Lower leg skin (tissue), 3 donors: ENCODE measurements at regions not wholly inside any gene's neighbourhood (a gene's known extent, or its start where the extent isn't known, plus 50 kb on each side); places are given as distances from the start of the nearest gene placed in this dataset.

Source experiments
- POLR2A ChIP-seq, 2 donors: fragments of 450-650 bp; IDR thresholded peaks; one replicate each; pipeline ENCODE4 v1.6.1; 2016 to 2017; ENCODE audit warnings: antibody characterized with exemption in 2 of 2, mild to moderate bottlenecking in 1 of 2, moderate library complexity in 1 of 2
- TF ChIP-seq, protein P1 (sequence below), 3 donors: fragments of 450-650 bp; IDR thresholded peaks; one replicate each; pipeline ENCODE4 v1.5.1; 2016; ENCODE audit warnings: antibody characterized with exemption in 3 of 3, mild to moderate bottlenecking in 3 of 3, moderate library complexity in 2 of 3

DNA sequence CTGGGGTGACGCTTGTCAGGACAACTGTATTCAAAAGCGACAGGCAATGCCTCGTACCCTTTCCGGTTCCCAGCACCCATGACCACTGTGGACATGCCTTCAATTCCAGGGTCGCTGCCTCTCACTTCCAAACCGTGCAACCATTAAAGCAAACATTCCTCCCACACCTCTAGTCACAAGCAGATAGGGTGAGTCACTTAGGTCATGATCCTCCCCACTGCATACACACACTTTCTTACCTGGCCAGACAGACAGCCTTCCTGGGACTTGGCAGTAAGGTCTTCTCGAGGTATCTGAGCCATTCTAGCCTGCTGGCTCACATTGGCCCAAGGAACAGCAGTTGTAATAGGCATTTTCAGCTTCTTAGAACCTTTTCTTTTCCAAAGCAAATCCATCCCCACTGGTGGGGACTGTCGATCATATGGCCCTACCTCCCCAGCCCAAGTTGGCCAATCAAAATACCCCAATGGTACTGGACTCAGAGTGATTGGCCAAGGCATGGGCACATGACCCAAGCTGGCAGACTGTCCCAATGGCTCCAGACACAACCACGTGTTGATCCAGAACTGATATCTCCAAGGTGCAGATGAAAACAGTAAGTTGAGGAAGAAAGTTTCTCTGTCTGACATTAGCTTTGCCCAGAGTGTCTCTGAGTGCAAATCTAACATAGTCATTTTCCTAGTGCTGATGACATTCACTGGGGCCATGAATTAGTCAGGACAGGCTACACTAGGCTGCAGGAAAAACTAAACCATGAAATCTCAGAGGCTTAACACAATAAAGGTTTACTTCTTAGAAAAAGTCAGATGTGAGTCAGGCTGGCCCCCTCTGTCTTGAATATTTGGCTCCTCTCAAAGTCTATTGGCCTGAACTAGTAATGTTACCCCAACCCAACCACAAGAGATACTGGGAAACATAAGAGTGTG, 113.8 kb downstream of the RRAGC start:
- TF ChIP-seq, protein P1, sequence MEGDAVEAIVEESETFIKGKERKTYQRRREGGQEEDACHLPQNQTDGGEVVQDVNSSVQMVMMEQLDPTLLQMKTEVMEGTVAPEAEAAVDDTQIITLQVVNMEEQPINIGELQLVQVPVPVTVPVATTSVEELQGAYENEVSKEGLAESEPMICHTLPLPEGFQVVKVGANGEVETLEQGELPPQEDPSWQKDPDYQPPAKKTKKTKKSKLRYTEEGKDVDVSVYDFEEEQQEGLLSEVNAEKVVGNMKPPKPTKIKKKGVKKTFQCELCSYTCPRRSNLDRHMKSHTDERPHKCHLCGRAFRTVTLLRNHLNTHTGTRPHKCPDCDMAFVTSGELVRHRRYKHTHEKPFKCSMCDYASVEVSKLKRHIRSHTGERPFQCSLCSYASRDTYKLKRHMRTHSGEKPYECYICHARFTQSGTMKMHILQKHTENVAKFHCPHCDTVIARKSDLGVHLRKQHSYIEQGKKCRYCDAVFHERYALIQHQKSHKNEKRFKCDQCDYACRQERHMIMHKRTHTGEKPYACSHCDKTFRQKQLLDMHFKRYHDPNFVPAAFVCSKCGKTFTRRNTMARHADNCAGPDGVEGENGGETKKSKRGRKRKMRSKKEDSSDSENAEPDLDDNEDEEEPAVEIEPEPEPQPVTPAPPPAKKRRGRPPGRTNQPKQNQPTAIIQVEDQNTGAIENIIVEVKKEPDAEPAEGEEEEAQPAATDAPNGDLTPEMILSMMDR (IDR thresholded peaks at IDR 0.05), result no peak
- TF ChIP-seq POLR2A (IDR thresholded peaks at IDR 0.05), result no peak
